Osteoblast (primary cell): ENCODE measurements at regions not wholly inside any gene's neighbourhood (a gene's known extent, or its start where the extent isn't known, plus 50 kb on each side); places are given as distances from the start of the nearest gene placed in this dataset.

Experiments
- DNase-seq: peaks from one replicate; pipeline ENCODE4 v3.0.0; 2011; ENCODE audit warnings: low spot score, mixed read lengths; ENCODE audit not compliant: insufficient read length; ENCODE audit errors: missing footprints
- H2AFZ ChIP-seq: 2 replicates; pipeline ENCODE4 v1.6.0; 2011; ENCODE audit warnings: mild to moderate bottlenecking, low read length
- H3K27ac ChIP-seq: 2 replicates; pipeline ENCODE4 v1.5.1; 2011; ENCODE audit warnings: mild to moderate bottlenecking, low read depth, low read length, moderate library complexity
- H3K27me3 ChIP-seq: 2 replicates; pipeline ENCODE4 v1.6.0; 2012; ENCODE audit warnings: mild to moderate bottlenecking, control low read depth, inconsistent platforms, low read length, moderate library complexity; ENCODE audit not compliant: insufficient read depth
- H3K36me3 ChIP-seq: 2 replicates; pipeline ENCODE4 v1.5.1; 2011; ENCODE audit warnings: mild to moderate bottlenecking, low read length, control low read depth, moderate library complexity; ENCODE audit not compliant: insufficient read depth
- H3K4me1 ChIP-seq: 2 replicates; pipeline ENCODE4 v1.5.1; 2011; ENCODE audit warnings: mild to moderate bottlenecking, low read length, control low read depth, moderate library complexity; ENCODE audit not compliant: insufficient read depth
- H3K4me2 ChIP-seq: 2 replicates; pipeline ENCODE4 v1.6.0; 2011; ENCODE audit warnings: mild to moderate bottlenecking, low read length; ENCODE audit not compliant: insufficient read depth
- H3K4me3 ChIP-seq: fragments of 200-600 bp; sonication (generic); 3 replicates; pipeline ENCODE4 v1.5.1; 2012; ENCODE audit warnings: mild to moderate bottlenecking, low read length, inconsistent platforms; ENCODE audit not compliant: insufficient read depth
- H3K79me2 ChIP-seq: 2 replicates; pipeline ENCODE4 v1.6.0; 2012; ENCODE audit warnings: mild to moderate bottlenecking, low read length, control low read depth, inconsistent platforms; ENCODE audit not compliant: insufficient read depth
- H3K9me3 ChIP-seq: 2 replicates; pipeline ENCODE4 v1.5.1; 2011; ENCODE audit warnings: low read depth, low read length, control low read depth
- H4K20me1 ChIP-seq: 2 replicates; pipeline ENCODE4 v1.6.0; 2012; ENCODE audit warnings: mild to moderate bottlenecking, low read length, control low read depth; ENCODE audit not compliant: insufficient read depth
- TF ChIP-seq, protein P1 (sequence below): IDR thresholded peaks from 2 replicates; pipeline ENCODE4 v1.5.1; 2011; ENCODE audit warnings: mild to moderate bottlenecking, low read depth, low read length, moderate library complexity; ENCODE audit errors: extremely low read depth

DNA sequence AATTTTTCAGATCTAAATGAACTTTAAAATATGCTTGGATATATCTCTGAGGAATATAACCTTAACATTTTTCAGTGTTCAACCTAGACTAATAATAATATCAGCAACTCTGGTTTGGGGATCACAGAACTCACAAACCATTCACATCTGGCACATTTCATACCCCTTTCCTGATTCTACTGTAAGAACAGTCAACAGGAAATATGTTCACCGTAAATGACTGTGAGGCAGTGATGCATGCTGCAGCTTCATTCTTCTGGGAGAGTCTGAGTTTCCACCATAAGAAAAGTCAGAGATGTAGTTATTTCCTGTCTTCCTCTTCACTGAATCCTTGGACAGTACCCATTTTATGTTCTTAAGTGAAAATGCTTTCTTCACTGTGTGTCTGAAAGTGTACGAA is 134.2 kb upstream of the IFNGR1 start:
- Histone ChIP-seq H3K4me1 (no peaks in the 10 kb centered on the region), H3K27me3 (peaks cover 6% of the 10 kb centered on the region), H4K20me1 (no peaks in the 10 kb centered on the region), H3K36me3 (no peaks in the 10 kb centered on the region), H3K4me3 (no peak overlapping the region), H3K27ac (no peak overlapping the region), H3K9me3 (no peaks in the 10 kb centered on the region), H2AFZ (no peak overlapping the region), H3K4me2 (no peak overlapping the region), H3K79me2 (no peaks in the 10 kb centered on the region)
- DNase-seq, result no peak
- TF ChIP-seq, protein P1, sequence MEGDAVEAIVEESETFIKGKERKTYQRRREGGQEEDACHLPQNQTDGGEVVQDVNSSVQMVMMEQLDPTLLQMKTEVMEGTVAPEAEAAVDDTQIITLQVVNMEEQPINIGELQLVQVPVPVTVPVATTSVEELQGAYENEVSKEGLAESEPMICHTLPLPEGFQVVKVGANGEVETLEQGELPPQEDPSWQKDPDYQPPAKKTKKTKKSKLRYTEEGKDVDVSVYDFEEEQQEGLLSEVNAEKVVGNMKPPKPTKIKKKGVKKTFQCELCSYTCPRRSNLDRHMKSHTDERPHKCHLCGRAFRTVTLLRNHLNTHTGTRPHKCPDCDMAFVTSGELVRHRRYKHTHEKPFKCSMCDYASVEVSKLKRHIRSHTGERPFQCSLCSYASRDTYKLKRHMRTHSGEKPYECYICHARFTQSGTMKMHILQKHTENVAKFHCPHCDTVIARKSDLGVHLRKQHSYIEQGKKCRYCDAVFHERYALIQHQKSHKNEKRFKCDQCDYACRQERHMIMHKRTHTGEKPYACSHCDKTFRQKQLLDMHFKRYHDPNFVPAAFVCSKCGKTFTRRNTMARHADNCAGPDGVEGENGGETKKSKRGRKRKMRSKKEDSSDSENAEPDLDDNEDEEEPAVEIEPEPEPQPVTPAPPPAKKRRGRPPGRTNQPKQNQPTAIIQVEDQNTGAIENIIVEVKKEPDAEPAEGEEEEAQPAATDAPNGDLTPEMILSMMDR, result no peak

DNA sequence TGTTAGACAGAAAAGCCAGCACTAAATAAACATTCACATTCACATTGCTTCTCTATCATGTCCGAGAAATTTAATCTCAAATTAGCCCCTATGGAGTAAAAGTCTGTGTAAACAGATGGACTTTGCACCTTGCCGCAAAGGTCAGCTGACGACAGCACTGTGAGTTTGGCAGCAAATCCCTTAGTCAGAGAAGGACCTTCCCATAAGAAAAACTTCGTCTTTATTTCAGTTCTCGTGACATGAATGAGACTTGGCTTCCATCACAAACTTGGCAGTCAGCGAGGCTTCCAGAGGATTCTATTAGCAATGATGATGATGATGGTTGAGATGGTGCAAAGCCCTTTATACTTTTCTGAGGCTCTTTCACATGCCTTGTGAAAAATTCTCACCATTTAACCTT is 133.7 kb upstream of the IFNGR1 start:
- Histone ChIP-seq H3K27me3 (peaks cover 6% of the 10 kb centered on the region), H3K36me3 (no peaks in the 10 kb centered on the region), H3K4me3 (no peak overlapping the region), H3K27ac (no peak overlapping the region), H3K4me1 (no peaks in the 10 kb centered on the region), H3K9me3 (no peaks in the 10 kb centered on the region), H3K79me2 (no peaks in the 10 kb centered on the region), H2AFZ (no peak overlapping the region), H3K4me2 (no peak overlapping the region), H4K20me1 (no peaks in the 10 kb centered on the region)
- TF ChIP-seq, protein P1, result no peak
- no peak for DNase-seq

DNA sequence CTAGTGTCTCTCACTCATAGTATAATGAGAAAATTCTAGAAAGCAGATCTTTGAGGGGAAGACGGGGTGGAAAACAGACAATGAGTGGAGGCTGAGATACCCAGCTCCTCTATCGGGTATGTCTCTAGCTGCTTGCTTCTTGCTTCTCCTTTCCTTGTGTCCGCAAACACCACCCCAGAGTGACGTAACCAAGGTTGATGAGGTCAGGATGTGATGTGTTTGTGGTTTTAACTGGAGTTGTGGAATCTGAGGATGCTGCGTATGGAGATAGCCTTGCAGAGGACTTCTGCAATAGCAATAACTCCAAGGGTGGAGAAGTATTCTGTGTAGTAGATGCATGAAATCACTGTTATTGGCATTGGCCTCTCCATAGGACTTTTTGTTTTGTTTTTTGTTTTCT is 132.7 kb upstream of the IFNGR1 start:
- H3K9me3 ChIP-seq, result no peaks in the 10 kb centered on the region
- no peaks in the 10 kb centered on the region for H4K20me1 ChIP-seq
- H3K36me3 ChIP-seq, result no peaks in the 10 kb centered on the region
- H3K4me3 ChIP-seq, result no peak overlapping the region
- H3K4me1 ChIP-seq, result no peaks in the 10 kb centered on the region
- H2AFZ ChIP-seq, result no peak overlapping the region
- no peak for DNase-seq
- TF ChIP-seq, protein P1, result no peak
- no peaks in the 10 kb centered on the region for H3K79me2 ChIP-seq
- H3K27ac ChIP-seq, result no peak overlapping the region
- H3K27me3 ChIP-seq, result peaks cover 6% of the 10 kb centered on the region
- no peak overlapping the region for H3K4me2 ChIP-seq

DNA sequence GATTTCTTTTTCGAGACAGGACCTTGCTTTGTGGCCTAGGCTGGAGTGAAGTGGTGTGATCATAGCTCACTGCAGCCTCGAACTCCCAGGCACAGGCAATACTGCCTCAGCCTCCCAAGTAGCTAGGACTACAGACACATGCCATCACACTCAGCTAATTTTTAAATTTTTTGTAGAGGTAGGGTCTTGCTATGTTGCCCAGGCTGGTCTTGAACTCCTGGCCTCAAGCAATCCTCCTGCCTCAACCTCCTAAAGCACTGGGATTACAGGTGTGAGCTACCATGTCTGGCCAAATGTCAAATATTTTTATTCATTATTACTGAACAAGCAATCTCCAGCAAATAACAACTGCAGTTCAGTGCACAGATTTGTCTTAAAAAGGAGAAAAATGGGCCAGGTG is 131.7 kb upstream of the IFNGR1 start:
- no peak overlapping the region for H3K4me2 ChIP-seq
- no peaks in the 10 kb centered on the region for H3K36me3 ChIP-seq
- TF ChIP-seq, protein P1, result no peak
- H2AFZ ChIP-seq, result no peak overlapping the region
- no peaks in the 10 kb centered on the region for H3K79me2 ChIP-seq
- no peaks in the 10 kb centered on the region for H3K4me1 ChIP-seq
- peaks cover 6% of the 10 kb centered on the region for H3K27me3 ChIP-seq
- H4K20me1 ChIP-seq, result no peaks in the 10 kb centered on the region
- no peaks in the 10 kb centered on the region for H3K9me3 ChIP-seq
- H3K27ac ChIP-seq, result no peak overlapping the region
- H3K4me3 ChIP-seq, result no peak overlapping the region
- DNase-seq, result no peak
